ENCODE measurements at regions not wholly inside any gene's neighbourhood (a gene's known extent, or its start where the extent isn't known, plus 50 kb on each side); places are given as distances from the start of the nearest gene placed in this dataset.

DNA sequence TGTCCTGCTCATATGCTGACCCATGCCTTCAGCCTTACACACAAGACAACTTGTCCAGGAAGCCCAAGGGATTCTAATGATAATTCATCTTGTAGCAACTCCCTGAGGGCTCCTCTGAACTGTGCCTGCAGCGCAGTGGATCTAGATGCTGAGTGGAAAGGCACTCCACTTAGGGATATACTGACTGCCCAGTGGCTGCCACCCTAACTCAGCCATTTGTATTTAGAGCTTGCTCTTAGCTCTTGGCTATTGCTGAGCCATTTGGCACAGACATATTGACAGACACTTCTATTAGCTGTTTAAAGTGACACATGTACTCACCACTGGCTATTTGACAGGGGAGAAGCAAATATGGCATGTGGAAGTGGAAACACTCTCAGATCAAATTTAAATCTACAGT, 278.3 kb upstream of the SGK1 start:
- TF ChIP-seq, protein P1, sequence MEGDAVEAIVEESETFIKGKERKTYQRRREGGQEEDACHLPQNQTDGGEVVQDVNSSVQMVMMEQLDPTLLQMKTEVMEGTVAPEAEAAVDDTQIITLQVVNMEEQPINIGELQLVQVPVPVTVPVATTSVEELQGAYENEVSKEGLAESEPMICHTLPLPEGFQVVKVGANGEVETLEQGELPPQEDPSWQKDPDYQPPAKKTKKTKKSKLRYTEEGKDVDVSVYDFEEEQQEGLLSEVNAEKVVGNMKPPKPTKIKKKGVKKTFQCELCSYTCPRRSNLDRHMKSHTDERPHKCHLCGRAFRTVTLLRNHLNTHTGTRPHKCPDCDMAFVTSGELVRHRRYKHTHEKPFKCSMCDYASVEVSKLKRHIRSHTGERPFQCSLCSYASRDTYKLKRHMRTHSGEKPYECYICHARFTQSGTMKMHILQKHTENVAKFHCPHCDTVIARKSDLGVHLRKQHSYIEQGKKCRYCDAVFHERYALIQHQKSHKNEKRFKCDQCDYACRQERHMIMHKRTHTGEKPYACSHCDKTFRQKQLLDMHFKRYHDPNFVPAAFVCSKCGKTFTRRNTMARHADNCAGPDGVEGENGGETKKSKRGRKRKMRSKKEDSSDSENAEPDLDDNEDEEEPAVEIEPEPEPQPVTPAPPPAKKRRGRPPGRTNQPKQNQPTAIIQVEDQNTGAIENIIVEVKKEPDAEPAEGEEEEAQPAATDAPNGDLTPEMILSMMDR (IDR thresholded peaks at IDR 0.05 in 8 of 11, conservative IDR thresholded peaks at IDR 0.05 in 3 of 11) = no peak
- no peak for TF ChIP-seq POLR2A (IDR thresholded peaks at IDR 0.05)

Data from spleen (tissue), 7 donors.